Stimulated activated CD8-positive, alpha-beta memory T cell treated with anti-CD3 and anti-CD28 coated beads, Interleukin-15, amount 100 ng/mL, for 4 hours (primary cell): ENCODE measurements at regions not wholly inside any gene's neighbourhood (a gene's known extent, or its start where the extent isn't known, plus 50 kb on each side); places are given as distances from the start of the nearest gene placed in this dataset.

Source experiments
- DNase-seq, 2 donors: peaks; one replicate each; pipeline ENCODE4 v3.0.0-alpha.2; 2020; ENCODE audit warnings: low read depth in 2 of 2

GRCh38 chr6:140045116-140045515 is 670.7 kb upstream of the CITED2 start:
- no peak for DNase-seq

DNA sequence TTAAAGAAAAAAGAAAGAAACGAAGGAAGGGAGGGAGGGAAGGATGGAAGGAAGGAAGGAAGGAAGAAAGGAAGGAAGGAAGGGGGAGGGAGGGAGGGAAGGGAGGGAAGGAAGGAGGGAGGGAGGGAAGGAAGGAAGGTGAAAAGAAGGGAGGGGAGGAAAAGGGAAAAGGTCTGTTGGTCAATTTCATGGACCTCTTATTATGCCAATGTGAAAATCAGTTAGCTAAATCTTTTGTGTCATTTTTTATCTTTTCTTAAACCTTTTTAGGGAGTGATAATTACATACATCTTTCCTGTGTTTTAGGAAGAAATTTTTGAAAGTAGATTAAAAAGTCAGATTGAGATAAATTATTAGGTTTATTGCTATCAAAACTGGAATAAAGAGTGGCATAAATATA is 670.2 kb upstream of the CITED2 start:
- DNase-seq: no peak

DNA sequence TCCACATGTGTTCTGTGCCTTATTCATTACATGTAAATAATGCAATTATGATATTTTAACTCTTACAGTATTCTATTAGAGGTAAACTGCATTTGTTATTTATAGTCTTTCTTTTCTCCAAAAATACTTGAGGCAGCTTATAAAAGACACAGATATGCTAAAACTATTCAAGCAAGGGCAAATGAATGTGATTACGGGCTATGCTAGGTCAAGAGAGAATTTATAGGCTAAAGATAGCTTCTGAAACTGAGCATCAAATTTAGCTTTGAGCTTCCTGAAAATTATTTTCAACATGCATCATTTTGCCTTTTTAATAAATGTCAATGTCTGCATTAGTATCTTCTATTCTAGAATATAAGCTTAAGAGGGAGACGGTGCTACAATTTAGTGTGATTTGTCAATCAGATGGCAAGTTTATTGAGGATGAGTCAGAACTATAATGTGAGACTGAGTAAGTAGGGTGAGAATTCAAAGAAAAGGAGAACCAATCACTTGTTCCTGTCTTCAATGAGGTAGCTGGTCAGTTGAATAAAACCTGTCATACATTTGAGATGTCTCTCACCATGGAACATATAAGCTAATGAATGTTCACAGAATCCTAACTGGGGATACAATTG is 669.4 kb upstream of the CITED2 start:
- no peak for DNase-seq

DNA sequence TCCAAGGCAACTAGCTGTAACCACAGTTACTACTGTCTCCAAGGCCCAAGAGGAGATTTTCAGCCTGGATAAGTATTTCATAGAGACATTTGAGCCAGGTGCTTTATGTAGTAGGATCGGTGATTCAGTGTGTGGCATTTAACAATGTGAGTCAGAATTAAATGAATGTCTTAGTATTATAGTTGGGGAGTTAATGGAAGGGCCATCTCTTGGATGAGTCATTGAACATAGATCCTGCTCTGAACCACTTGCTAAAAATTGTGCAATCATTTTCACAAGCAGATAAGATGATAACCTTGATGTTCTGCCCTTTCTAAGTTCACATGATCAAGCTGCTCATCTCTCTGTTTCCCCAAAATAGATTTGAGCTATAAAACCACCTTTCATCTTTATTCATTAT is 668.9 kb upstream of the CITED2 start:
- DNase-seq: no peak

GRCh38 chr6:140041571-140042332 is 667.3 kb upstream of the CITED2 start:
- no peak for DNase-seq

- no peak for DNase-seq
Observed at GRCh38 chr6:140041056-140041455, 666.6 kb upstream of the CITED2 start.

DNA sequence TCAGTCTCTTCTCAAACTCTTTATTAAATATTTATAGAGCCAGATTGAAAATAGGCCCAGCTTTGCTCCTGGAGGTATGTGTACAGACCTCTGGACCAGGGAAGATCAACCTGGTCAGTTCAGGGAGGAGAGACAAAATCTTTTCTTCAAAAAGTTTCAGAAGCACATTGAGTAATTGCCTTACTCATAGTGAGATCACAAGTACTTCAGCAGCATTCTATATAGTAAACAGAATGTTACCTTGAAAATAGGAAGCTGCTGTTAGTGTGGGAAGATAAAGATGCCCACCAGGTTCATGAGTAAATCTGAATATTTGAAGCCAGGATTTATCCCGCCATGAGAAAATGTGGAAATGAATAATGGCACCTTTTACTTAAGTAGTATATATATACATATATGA is 665.9 kb upstream of the CITED2 start:
- DNase-seq: no peak

DNA sequence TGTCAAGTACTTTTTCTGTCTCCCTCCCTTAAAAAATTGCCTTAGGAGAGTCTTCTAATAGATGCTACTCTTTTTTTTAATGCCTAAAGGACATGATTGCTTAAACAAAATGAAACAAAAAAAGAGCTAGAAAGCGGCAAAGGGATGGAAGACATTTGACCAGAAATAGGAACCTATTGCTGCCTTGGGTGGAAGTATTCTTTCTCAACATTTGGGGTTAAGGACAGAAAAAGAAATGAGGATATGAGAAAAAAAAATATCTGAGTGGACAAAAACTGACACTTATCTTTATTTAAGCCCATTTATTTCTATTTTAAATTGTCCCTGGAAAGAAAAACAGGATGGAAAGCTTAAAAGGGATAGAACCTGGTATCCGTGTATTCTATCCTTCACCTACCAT is 664.9 kb upstream of the CITED2 start:
- no peak for DNase-seq

GRCh38 chr6:140036196-140036595 is 661.7 kb upstream of the CITED2 start:
- no peak for DNase-seq

- DNase-seq: no peak
Observed at GRCh38 chr6:140032189-140032588, 657.7 kb upstream of the CITED2 start.

DNA sequence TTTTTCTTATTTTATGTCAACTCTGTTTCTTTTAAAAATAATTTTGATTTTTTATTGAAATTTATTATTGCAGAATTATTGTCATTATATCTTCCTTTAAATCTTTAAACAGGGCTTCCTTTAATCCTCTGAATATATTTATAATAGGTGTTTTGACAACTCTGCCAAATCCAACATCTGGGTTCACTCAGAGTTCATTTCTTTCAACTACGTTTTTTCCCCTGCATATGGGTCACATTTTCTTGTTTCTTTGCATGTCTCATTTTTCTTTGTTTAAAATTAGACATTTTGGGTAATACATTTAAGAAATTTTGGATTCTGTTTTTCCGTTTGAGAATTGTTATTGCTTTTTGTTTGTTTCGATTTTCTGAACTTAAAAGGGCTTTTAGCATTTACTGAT is 655.1 kb upstream of the CITED2 start:
- no peak for DNase-seq

DNA sequence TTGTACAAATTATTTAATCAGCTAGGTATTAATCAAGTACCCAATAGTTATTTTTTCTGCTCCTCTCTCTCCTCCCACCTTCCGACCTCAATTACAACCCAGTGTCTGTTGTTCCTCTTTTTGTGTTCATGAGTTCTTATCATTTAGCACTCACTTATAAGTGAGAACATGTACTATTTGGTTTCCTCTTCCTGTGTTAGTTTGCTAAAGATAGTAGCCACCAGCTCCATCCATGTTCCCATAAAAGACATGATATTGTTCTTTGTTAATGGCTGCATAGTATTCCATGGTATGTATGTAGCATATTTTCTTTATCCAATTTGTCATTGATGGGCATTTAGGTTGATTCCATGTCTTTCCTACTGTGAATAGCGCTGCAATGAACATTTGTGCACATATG is 652.8 kb upstream of the CITED2 start:
- no peak for DNase-seq

- no peak for DNase-seq
Observed at GRCh38 chr6:140026546-140026945, 652.1 kb upstream of the CITED2 start.

GRCh38 chr6:140025171-140025570 is 650.7 kb upstream of the CITED2 start:
- no peak for DNase-seq

DNA sequence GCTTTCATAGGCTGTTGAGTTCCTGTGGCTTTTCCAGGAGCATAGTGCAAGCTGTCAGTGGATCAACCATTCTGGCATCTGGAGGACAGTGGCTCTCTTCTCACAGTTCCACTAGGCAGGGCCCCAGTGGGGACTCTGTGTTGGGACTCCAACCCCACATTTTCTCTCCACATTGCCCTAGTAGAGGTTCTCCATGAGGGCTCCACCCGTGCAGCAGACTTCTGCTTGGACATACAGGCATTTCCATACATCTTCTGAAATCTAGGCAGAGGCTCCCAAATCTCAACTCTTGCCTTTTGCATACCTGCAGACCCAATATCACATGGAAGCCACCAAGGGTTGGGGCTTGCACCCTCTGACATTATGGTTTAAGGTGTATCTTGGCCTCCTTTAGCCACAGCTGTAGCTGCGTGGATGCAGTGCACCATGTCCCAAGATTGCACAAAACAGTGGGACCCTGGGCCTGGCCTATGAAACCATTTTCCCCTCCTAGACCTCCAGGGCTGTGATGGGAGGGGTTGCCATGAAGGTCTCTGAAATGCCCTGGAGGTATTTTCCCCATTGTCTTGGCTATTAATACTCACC is 645.9 kb upstream of the CITED2 start:
- DNase-seq: no peak

DNA sequence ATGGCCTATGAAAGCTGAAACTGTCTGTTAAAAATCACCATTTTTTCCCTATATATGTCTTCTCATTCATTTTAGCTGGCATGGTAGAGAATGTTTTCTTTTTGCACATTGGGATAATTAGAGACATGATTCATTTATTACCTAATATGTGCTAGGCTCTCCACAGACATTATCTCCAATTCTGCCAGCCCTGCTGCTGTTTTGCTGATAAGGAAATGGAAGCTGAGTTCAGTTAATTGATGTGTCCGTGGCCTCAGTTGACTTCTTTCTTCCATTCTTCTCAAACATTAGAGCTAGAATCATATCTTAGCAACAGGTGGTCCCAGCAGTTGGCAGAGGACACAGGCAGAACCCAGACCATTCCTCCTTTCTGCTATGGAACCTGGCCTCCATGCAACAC is 644.1 kb upstream of the CITED2 start:
- DNase-seq: no peak

- no peak for DNase-seq
Observed at GRCh38 chr6:140017470-140017869, 643.0 kb upstream of the CITED2 start.

- no peak for DNase-seq
Observed at GRCh38 chr6:140012150-140012549, 637.7 kb upstream of the CITED2 start.

DNA sequence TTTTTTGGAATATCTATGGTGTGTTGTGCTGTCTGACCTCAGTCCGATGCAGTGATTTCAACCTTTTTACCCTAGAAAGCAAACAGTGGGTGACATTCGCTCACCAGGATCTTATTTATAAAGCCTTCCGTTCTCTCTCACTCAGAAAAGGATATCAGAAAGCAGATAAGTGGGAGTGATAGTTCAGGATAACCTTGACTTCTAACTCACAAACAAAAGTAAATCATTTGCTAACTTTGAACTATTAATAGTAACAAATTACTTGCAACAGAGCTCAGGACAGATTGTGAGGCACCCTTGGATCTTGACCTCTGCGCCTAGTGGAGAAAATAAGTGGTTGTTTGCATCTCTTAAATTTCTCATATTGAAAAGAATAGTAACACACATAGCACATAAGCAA is 637.1 kb upstream of the CITED2 start:
- no peak for DNase-seq

- DNase-seq: no peak
Observed at GRCh38 chr6:140009286-140009685, 634.8 kb upstream of the CITED2 start.

GRCh38 chr6:140007525-140007924 is 633.1 kb upstream of the CITED2 start:
- DNase-seq: no peak

DNA sequence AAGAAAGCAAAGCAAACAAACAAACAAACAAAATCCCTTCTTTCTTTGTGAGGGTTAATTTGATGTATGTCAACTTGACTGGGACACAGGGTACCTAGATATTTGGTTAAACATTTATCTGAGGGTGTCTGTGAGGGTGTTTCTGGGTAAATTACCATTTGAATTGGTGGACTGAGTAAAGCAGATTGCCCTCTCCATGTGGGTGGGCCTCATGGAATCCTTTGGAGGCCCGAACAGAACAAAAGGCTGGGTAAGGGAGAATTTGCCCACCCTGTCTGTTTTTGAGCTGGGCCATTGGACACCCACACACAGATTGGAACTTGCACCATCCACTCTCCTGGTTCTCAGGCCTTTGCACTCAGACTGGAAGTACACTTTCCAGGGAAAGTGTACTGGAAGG is 628.8 kb upstream of the CITED2 start:
- no peak for DNase-seq

DNA sequence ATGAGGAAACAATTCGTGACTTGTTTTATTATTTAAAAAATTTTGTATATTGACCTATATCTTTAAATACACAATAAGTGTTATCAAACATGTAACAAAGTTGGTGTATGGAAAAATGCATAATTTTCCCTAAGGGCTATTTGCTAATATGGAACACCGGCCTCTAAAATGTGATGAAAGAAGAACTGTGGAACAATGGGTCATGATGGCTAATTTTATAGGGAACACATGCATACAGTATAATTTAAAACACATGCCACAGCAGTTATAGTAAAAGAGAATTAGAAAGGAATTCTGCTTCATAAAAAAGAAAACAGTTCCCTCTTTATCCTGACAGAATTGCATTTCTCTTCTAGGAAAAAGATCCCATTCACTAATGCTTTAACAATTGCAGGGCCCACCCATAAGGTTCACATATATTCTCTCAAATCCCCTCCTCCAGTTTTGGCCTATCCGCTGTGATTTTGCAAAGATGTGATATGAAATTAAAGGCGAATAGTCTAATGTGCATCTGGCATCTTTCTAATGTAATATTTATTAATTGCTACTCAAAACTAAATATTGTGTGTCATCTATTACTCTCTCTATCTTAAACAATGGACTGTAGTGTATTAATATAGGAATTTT is 628.1 kb upstream of the CITED2 start:
- DNase-seq: no peak
